Natural killer cell (primary cell): ENCODE measurements at regions not wholly inside any gene's neighbourhood (a gene's known extent, or its start where the extent isn't known, plus 50 kb on each side); places are given as distances from the start of the nearest gene placed in this dataset.
"Not testable (repeated sequence)": the region's sequence is repeated elsewhere in the genome, so short reads cannot be mapped to it uniquely, and the experiment has no call there.

Experiments used
- ATAC-seq, 3 donors: fragments of 150-1000 bp in 2 of 3; fragments of 200-7000 bp in 1 of 3; cut with Tn5 transposase; 1 replicate in 1 of 3; 2 replicates in 2 of 3; pipeline ENCODE4 v1.10.0; 2021; ENCODE audit warnings: mild to moderate bottlenecking in 2 of 3, moderate library complexity in 2 of 3
- DNase-seq, 2 donors: peaks; one replicate each; pipeline versions ENCODE4 v3.0.0 to v3.0.0-alpha.2; 2013 to 2021; ENCODE audit warnings: mixed read lengths in 1 of 2
- H3K27ac ChIP-seq: one replicate; pipeline ENCODE4 v1.5.1; 2013; ENCODE audit warnings: mild to moderate bottlenecking, low read length
- H3K27me3 ChIP-seq: one replicate; pipeline ENCODE4 v1.6.1; 2013; ENCODE audit warnings: low read length; ENCODE audit not compliant: control insufficient read depth, insufficient read depth
- H3K36me3 ChIP-seq: one replicate; pipeline ENCODE4 v1.6.1; 2013; ENCODE audit warnings: low read length; ENCODE audit not compliant: control insufficient read depth, insufficient read depth
- H3K4me1 ChIP-seq: one replicate; pipeline ENCODE4 v1.6.1; 2013; ENCODE audit warnings: low read length; ENCODE audit not compliant: control insufficient read depth, insufficient read depth
- H3K4me3 ChIP-seq: one replicate; pipeline ENCODE4 v1.5.1; 2013; ENCODE audit warnings: low read length
- H3K9me3 ChIP-seq: one replicate; pipeline ENCODE4 v1.6.1; 2013; ENCODE audit warnings: low read length; ENCODE audit not compliant: control insufficient read depth, insufficient read depth
- H3K27ac Mint-ChIP-seq, 2 donors: one replicate each; pipeline ENCODE4 v1.8.0; 2022; ENCODE audit warnings: mild to moderate bottlenecking in 2 of 2, mixed read lengths in 2 of 2, moderate library complexity in 1 of 2
- H3K27me3 Mint-ChIP-seq, 2 donors: one replicate each; pipeline ENCODE4 v1.8.0; 2022; ENCODE audit warnings: low read depth in 2 of 2, mixed read lengths in 2 of 2
- H3K36me3 Mint-ChIP-seq: one replicate; pipeline ENCODE4 v1.8.0; 2022; ENCODE audit warnings: mixed read lengths
- H3K4me1 Mint-ChIP-seq, 2 donors: one replicate each; pipeline ENCODE4 v1.8.0; 2022; ENCODE audit warnings: mixed read lengths in 2 of 2
- H3K4me3 Mint-ChIP-seq: one replicate; pipeline ENCODE4 v1.8.0; 2022; ENCODE audit warnings: mild to moderate bottlenecking, moderate library complexity, mixed read lengths
- H3K9me3 Mint-ChIP-seq, 2 donors: one replicate each; pipeline ENCODE4 v1.8.0; 2022; ENCODE audit warnings: mixed read lengths in 2 of 2
- CTCF ChIP-seq: fragments of 200-600 bp; IDR thresholded peaks from one replicate; pipeline ENCODE4 v1.8.0; 2022; ENCODE audit warnings: antibody characterized with exemption
- WGBS: methylation state at CpG from one replicate; pipeline ENCODE4 v1.1.7; 2013; ENCODE audit warnings: missing lambda C conversion rate; ENCODE audit not compliant: insufficient coverage; 5-methylcytosine and 5-hydroxymethylcytosine counted together
- intact Hi-C: fragments of 100-400 bp; cut with micrococcal nuclease; formaldehyde crosslinking; loops from one replicate; pipeline ENCODE4 v1.14.2; 2022

- no peak overlapping the region for H3K4me3 Mint-ChIP-seq
- H3K4me3 ChIP-seq, result no peak overlapping the region
- 73% methylated on average over 2 of the region's 2 CpGs for WGBS
- no peak for DNase-seq
- no peak overlapping the region for H3K27ac Mint-ChIP-seq
- no peaks in the 10 kb centered on the region for H3K36me3 Mint-ChIP-seq
- peak in 1 of 3 donors; percentile 73 for ATAC-seq
- H3K4me1 Mint-ChIP-seq, result no peaks in the 10 kb centered on the region
- intact Hi-C loops, result no loop called here
- no peak for TF ChIP-seq CTCF
- no peak overlapping the region for H3K27ac ChIP-seq
- no peaks in the 10 kb centered on the region for H3K4me1 ChIP-seq
- H3K9me3 Mint-ChIP-seq, result peaks cover 7 to 8% of the 10 kb centered on the region in 2 donors
- peaks cover 0 to 2% of the 10 kb centered on the region in 2 donors for H3K27me3 Mint-ChIP-seq
- no peaks in the 10 kb centered on the region for H3K9me3 ChIP-seq
- no peaks in the 10 kb centered on the region for H3K27me3 ChIP-seq
- no peaks in the 10 kb centered on the region for H3K36me3 ChIP-seq
These were observed 148.0 kb upstream of the SLC7A11 start for GRCh38 chr4:138389976-138390685.

- no peak for DNase-seq
- H3K27ac Mint-ChIP-seq, result no peak overlapping the region
- H3K36me3 Mint-ChIP-seq, result peaks cover 14% of the 10 kb centered on the region
- Histone ChIP-seq H3K9me3 (peaks cover 12% of the 10 kb centered on the region), H3K27me3 (no peaks in the 10 kb centered on the region), H3K4me3 (no peak overlapping the region), H3K27ac (no peak overlapping the region), H3K36me3 (no peaks in the 10 kb centered on the region), H3K4me1 (no peaks in the 10 kb centered on the region)
- H3K4me3 Mint-ChIP-seq, result no peak overlapping the region
- H3K4me1 Mint-ChIP-seq, result no peaks in the 10 kb centered on the region
- no peak for ATAC-seq
- no peaks in the 10 kb centered on the region for H3K27me3 Mint-ChIP-seq
- intact Hi-C loops, result no loop called here
- H3K9me3 Mint-ChIP-seq, result peaks cover 7 to 26% of the 10 kb centered on the region in 2 donors
- no peak for TF ChIP-seq CTCF
- 100% methylated on average over 1 of the region's 1 CpG for WGBS
These were observed 132.8 kb upstream of the SLC7A11 start for GRCh38 chr4:138374947-138375346.

GRCh38 chr4:138367942-138368341 lies 125.8 kb upstream of the SLC7A11 start:
- DNase-seq (no peak), ATAC-seq (no peak)
- intact Hi-C loops, result no loop called here
- no peak overlapping the region for H3K27ac Mint-ChIP-seq
- H3K36me3 Mint-ChIP-seq, result no peaks in the 10 kb centered on the region
- no peaks in the 10 kb centered on the region for H3K4me1 Mint-ChIP-seq
- no peaks in the 10 kb centered on the region for H3K36me3 ChIP-seq
- no peaks in the 10 kb centered on the region for H3K27me3 ChIP-seq
- peaks cover 10 to 18% of the 10 kb centered on the region in 2 donors for H3K9me3 Mint-ChIP-seq
- no peak for TF ChIP-seq CTCF
- no peaks in the 10 kb centered on the region for H3K27me3 Mint-ChIP-seq
- no peak overlapping the region for H3K4me3 ChIP-seq
- no peaks in the 10 kb centered on the region for H3K4me1 ChIP-seq
- no peaks in the 10 kb centered on the region for H3K9me3 ChIP-seq
- no peak overlapping the region for H3K27ac ChIP-seq
- H3K4me3 Mint-ChIP-seq, result no peak overlapping the region

GRCh38 chr4:138352446-138352845 lies 110.3 kb upstream of the SLC7A11 start:
- H3K9me3 ChIP-seq, H3K27ac ChIP-seq, intact Hi-C loops, H3K27me3 Mint-ChIP-seq, H3K4me1 Mint-ChIP-seq, H3K36me3 Mint-ChIP-seq, ATAC-seq, H3K27ac Mint-ChIP-seq, H3K9me3 Mint-ChIP-seq, H3K27me3 ChIP-seq, H3K36me3 ChIP-seq, H3K4me3 ChIP-seq, H3K4me3 Mint-ChIP-seq, H3K4me1 ChIP-seq, DNase-seq: not testable (repeated sequence)
- WGBS, result 79% methylated on average over 2 of the region's 3 CpGs
